HG03460 (cell line): ENCODE measurements at regions not wholly inside any gene's neighbourhood (a gene's known extent, or its start where the extent isn't known, plus 50 kb on each side); places are given as distances from the start of the nearest gene placed in this dataset.

Experiments used
- ATAC-seq: cut with Tn5 transposase; IDR thresholded peaks from one replicate; pipeline ENCODE4 v1.9.1; 2021; ENCODE audit not compliant: unreplicated experiment

- no peak for ATAC-seq
These were observed 268.0 kb downstream of the MSRB3 start for GRCh38 chr12:65546528-65546927.

GRCh38 chr12:65556676-65557437, 267.4 kb upstream of the HMGA2 start:
- peak; percentile 100 for ATAC-seq

DNA sequence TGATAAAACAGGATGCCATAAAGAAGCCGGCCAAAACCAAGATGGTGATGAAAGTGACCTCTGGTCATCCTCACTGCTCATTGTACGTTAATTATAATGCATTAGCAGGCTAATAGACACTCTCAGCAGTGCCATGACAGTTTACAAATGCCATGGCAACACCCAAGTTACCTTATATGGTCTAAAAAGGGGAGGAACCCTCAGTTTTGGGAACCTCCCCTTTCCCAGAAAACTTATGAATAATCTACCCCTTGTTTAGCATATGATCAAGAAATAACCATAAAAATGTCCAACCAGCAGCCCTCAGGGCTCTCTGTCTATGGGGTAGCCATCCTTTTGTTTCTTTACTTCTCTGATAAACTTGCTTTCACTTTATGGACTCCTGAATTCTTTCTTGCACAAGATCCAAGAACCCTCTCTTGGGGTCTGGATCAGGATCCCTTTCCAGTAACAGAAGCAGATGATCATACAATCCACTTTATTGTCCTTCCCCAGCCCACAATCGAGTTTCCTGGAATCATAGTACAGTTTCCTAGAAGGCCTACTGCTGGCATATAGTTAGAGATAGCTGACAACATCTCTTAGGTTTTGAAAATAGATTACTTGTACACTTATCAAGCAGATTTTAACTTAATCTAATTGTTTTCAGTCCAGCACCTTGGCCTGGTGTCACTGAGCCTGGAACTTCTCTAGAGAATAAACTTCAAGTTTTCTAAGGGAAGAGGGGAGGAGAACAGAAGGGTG, 266.7 kb upstream of the HMGA2 start:
- ATAC-seq, result no peak

DNA sequence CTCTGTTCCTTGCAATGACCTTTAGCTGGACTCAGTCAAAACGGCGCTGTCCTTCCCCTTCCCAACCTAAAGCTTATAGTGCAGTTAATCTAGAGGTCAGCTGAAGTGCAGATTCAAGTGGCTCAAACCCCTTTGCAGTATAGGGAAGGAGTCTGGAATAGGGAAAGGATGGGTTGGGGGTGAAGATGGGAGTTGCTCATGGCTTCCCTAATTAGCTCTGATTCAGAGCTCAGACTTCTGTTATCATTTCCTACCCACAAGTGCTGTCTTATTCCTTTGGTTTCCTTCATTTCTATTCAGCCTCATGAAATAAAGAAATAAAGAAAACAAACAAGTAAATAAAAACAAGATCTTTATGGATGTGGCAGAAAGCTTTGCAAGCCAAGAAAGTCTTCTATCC, 264.0 kb upstream of the HMGA2 start:
- no peak for ATAC-seq

DNA sequence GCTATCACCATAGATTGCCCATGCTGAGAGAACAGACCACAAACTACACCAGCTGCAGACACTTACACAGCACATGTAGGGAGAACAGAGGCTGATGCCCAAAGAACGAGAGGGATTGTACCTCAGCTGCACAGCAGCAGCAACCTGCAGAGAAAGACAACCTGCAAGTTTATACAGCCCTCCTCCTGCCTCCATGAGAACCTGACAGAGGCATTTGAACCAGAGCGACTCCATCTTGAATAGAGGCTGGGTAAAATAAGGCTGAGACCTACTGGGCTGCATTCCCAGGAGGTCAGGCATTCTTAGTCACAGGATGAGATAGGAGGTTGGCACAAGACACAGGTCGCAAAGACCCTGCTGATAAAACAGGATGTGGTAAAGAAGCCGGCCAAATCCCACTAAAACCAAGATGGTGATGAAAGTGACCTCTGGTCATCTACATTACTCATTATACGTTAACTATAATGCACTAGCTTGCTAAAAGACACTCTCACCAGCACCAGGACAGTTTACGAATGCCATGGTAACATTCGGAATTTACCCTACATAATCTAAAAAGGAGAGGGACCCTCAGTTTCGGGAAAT, 262.4 kb upstream of the HMGA2 start:
- no peak for ATAC-seq

- ATAC-seq, result no peak
These were observed 258.4 kb upstream of the HMGA2 start for GRCh38 chr12:65565601-65566560.

- no peak for ATAC-seq
These were observed 257.5 kb upstream of the HMGA2 start for GRCh38 chr12:65566751-65567150.

- ATAC-seq, result no peak
These were observed 256.5 kb upstream of the HMGA2 start for GRCh38 chr12:65567820-65568219.

DNA sequence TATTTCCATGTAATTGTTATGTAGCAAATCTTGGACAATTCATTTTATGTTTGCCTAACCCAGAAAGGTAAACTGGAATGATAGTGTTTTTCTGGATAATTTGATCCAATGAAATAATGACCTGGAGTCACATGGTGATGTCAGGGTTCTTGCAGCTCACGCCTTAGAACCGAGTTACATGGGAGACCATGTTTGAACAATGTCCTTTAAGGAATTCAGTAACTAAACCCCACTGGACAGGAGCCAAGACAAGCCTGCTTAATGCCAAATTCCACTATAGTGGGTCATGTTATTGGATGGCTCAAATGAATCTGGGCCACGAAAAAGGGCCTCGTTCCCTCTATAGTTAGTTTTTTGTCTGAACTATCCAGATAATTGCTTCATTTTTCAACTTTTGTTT, 255.8 kb upstream of the HMGA2 start:
- ATAC-seq, result no peak

DNA sequence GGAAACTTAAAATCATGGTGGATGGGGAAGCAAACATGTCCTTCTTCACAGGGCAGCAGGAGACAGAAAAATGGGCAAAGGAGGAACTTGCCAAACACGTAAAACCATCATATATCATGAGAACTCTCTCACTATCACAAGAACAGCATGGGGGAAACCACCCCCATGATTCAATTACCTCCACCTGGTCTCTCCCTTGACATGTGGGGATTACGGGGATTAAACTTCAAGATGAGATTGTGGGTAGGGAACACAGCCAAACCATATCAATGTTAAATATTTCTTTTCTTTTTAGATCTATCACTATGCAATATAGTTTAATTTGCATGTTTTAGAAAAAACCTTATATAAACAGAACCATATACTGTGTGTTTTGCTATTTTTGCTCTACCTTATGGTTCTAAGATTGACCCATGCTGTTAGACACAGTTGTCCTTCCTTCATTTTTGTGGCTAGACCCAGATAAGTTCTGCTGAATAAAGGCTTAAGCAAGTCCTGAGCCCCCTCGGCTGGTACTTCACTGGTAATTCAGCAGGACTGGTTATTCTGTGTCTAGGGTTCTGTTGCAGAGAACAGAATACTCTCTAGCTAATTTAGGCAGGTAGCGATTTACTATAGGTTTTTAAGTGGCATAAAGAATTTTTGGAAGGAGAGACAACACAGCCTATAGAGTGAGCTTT, 253.7 kb upstream of the HMGA2 start:
- ATAC-seq, result no peak

DNA sequence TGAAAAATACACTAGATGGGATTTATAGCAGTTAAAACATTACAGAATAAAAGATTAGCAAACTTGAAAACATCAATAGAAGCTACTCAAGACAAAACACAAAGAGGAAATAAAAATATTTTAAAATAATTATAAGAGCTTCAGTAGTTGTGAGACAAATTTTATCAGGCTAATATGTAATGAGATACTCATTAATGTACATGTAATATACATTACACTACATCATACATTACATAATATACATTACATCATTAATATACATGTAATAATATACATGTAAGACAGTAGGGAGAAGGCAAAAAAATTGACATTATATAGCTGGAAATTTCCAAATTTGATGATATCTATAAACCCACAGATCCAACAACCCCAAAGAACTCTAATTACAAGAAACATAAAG, 249.4 kb upstream of the HMGA2 start:
- no peak for ATAC-seq

GRCh38 chr12:65584016-65584415, 240.3 kb upstream of the HMGA2 start:
- no peak for ATAC-seq

DNA sequence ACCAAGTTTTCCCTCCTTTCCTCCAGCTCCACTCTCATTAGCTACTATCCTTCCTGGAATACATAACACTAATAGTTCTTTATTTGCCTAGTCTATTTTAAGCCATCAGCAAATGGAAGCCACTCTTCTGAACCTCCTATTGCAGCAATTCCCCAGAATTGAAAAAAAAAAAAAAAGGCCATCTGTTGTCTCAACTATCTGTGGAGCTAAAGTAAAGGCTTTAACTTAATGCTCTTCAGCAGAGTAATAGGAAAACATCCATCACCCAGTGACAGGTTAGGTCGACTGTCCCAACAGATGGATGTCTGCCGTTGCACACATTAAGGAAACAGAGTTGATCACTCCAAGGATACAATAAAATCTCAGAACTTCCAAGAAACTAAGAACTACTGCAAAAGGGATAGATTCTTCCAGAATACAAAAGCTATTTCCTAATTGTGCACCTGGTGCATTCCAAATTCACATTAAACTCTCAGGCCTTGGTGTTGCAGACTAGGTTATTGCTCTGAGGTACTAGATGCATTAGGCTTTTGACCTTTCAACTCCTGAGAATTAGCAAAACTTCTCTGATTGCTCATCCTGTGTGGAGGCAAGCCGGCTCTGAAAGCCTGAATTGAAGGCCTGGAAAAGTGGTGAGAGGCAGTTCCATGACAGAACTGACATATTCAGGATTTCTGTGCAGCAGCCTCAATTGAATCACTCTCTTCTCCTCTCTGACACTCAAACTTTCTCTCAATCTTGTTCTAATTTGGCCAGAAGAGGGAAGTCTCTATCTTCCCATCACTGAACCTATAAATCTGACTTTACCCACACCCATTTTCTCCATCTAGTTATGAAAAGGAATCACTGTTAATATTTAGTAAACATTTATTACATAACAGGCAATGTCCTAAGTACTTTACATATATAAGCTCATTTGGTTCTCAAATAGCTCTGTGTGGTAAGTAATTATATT, 238.4 kb upstream of the HMGA2 start:
- no peak for ATAC-seq

DNA sequence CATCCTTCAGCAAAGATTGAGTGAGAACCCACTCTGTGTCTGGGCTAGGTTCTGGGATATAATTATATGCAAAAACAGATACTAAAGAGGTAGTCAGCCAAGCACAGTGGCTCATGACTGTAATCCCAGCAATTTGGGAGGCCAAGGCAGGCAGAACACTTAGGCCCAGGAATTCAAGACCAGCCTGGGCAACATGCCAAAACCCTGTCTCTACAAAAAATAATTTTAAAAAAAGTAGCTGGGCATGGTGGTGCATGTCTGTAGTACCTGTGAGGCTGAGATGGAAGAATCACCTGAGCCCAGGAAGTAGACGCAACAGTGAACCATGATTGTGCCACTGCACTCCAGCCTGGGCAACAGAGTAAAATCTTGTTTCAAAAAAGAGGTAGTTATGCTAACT, 237.5 kb upstream of the HMGA2 start:
- ATAC-seq, result no peak

DNA sequence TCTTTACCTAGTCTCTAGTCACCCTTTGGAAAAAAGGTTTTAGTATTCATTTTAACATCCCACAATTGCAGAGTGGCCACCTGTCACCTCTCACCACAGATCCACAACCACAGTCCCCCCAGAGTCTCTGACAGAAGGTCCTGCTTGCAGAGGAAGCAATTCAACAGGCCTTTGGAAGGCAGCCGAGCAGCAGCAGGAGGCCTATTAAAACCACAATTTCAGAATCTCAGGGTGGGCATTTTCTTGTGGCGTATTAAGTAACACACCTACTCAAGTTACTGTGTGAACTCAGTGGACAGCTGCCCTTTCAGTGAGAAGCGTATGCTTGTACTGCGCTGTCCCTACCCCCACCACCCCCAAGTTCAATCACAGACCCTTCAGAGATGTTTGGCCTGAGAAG, 234.0 kb upstream of the HMGA2 start:
- no peak for ATAC-seq

- ATAC-seq, result no peak
These were observed 231.9 kb upstream of the HMGA2 start for GRCh38 chr12:65592416-65592815.

DNA sequence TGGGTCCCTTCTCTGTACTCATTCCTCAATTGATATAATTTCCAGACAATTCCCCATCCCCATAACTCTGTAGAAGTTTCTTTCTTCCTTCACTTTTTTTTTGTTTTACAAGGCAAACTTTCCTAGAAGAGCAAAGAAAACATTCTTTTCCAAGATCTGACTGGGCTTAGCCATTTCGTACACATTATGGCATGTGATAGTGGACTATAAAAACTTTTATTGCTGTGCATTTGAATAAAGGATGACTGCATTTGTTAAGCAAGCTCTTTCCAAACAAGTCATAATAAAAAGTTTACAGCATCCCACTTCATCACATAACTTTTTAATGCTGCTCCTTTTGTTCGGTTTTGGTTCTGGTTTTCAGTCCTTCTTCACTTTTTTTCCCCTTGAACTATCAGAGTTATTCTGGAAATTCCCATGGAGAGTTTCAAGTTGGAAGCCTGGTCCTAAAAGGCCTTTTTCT, 231.0 kb upstream of the HMGA2 start:
- no peak for ATAC-seq

GRCh38 chr12:65594409-65594808, 229.9 kb upstream of the HMGA2 start:
- no peak for ATAC-seq

DNA sequence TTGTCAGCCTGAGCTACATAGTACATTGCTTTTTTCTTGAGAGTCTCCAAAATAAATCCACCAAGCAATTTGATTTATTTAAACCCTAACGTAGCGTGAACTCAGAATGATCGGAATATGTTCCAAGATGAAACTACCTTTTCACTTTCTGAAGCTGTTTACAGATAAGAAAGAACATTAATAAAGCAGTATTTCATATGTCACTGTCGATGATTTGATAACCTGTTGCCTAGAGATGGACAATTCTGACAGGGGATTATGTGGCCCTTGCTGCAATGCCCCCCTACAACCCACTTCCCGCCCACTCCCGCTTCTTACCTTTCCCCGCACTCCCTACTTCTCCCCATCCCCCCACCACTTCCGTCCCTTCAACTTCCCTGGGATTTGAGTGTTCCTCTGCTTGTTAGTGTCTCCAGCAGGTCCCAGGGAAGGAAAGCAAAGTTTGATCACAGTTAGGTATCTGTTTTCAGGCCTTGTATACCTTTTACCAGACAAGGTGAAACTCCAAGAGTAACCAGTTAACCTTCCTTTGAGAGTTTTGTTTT, 229.2 kb upstream of the HMGA2 start:
- ATAC-seq, result no peak
